ENCODE measurements at regions not wholly inside any gene's neighbourhood (a gene's known extent, or its start where the extent isn't known, plus 50 kb on each side); places are given as distances from the start of the nearest gene placed in this dataset.

DNA sequence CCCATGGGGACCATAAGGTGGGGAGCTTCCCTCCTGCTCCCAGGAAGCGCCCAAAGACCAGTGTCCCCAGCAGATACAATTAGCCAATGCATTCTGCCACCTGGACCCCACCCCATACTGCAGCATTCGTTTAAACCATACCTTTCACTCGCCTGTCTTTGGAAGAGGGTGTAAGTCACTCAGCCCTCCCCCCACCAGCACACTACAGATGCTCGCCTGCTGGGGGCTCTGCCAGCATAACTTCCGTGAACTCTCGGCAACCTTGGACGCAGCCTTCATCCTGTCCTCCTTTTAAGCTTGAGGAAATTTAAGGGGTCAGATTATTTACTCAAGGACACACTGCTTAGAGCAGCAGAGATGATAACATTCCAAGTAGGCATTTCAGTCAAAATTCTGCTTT lies 94.4 kb upstream of the NAA20 start:
- no peak for DNase-seq (ENCODE audit: low read depth, low spot score)
- in situ Hi-C loops (cut with HindIII; ENCODE audit: low sequenced_read_pairs): no loop called here
- H3K4me3 ChIP-seq (ENCODE audit: low read depth, low read length): no peak overlapping the region
- TF ChIP-seq, protein P1, sequence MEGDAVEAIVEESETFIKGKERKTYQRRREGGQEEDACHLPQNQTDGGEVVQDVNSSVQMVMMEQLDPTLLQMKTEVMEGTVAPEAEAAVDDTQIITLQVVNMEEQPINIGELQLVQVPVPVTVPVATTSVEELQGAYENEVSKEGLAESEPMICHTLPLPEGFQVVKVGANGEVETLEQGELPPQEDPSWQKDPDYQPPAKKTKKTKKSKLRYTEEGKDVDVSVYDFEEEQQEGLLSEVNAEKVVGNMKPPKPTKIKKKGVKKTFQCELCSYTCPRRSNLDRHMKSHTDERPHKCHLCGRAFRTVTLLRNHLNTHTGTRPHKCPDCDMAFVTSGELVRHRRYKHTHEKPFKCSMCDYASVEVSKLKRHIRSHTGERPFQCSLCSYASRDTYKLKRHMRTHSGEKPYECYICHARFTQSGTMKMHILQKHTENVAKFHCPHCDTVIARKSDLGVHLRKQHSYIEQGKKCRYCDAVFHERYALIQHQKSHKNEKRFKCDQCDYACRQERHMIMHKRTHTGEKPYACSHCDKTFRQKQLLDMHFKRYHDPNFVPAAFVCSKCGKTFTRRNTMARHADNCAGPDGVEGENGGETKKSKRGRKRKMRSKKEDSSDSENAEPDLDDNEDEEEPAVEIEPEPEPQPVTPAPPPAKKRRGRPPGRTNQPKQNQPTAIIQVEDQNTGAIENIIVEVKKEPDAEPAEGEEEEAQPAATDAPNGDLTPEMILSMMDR (IDR thresholded peaks at IDR 0.05; ENCODE audit: low read depth, low read length): no peak

DNA sequence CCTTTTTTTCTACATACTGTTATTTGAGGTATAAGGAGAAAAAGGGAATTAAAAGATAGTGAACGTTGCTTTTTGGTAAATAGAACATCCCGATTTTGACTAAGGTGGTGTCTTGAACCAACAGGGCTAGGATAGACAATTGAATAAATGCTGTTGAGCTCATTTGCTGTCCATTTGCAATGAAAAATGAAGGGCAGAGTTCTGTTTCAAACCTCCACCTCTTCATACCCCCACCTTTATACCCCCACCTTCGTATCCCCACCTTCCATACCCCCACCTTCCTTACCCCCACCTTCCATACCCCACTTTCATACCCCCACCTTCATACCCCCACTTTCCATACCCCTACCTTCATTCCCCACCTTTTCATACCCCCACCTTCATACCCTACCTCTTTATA lies 93.4 kb upstream of the NAA20 start:
- in situ Hi-C loops (cut with HindIII; ENCODE audit: low sequenced_read_pairs): no loop called here
- no peak for DNase-seq (ENCODE audit: low read depth, low spot score)
- no peak overlapping the region for H3K4me3 ChIP-seq (ENCODE audit: low read depth, low read length)
- TF ChIP-seq, protein P1 (IDR thresholded peaks at IDR 0.05; ENCODE audit: low read depth, low read length): no peak

DNA sequence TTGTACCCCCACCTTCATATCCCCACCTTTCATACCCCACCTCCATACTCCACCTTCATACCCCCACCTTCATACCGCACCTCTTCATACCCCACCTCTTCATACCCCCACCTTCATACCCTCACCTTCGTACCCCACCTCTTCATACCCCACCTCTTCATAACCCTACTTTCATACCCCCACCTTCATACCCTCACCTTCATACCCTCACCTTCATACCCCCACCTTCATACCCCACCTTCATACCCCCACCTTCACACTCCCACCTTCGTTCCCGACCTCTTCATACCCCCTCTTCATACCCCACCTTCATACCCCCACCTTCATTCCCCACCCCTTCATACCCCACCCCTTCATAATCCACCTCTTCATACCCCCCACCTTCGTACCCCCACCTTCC lies 92.9 kb upstream of the NAA20 start:
- no peak overlapping the region for H3K4me3 ChIP-seq (ENCODE audit: low read depth, low read length)
- DNase-seq (ENCODE audit: low read depth, low spot score): no peak
- TF ChIP-seq, protein P1 (IDR thresholded peaks at IDR 0.05; ENCODE audit: low read depth, low read length): no peak
- in situ Hi-C loops (cut with HindIII; ENCODE audit: low sequenced_read_pairs): no loop called here

DNA sequence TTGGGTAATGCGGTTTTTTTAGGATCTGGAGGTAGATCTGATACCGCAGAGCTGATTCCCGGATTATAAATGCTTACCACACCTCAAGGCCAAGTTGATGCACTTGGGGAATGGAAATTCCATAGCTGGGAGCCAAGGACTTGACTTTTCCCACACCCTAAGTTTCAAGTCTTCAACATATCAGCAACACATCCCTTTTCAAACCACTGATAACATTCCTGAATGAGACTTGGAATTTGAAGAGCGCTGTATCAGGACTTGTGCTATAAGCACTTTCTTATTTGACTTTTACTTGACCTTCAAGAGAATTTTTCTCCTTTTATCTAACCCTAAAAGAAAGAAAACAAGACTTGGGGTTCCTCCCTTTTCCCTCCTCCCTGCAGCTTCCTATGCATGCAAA lies 90.6 kb upstream of the NAA20 start:
- in situ Hi-C loops (cut with HindIII; ENCODE audit: low sequenced_read_pairs): no loop called here
- TF ChIP-seq, protein P1 (IDR thresholded peaks at IDR 0.05; ENCODE audit: low read depth, low read length): no peak
- no peak for DNase-seq (ENCODE audit: low read depth, low spot score)
- H3K4me3 ChIP-seq (ENCODE audit: low read depth, low read length): no peak overlapping the region

DNA sequence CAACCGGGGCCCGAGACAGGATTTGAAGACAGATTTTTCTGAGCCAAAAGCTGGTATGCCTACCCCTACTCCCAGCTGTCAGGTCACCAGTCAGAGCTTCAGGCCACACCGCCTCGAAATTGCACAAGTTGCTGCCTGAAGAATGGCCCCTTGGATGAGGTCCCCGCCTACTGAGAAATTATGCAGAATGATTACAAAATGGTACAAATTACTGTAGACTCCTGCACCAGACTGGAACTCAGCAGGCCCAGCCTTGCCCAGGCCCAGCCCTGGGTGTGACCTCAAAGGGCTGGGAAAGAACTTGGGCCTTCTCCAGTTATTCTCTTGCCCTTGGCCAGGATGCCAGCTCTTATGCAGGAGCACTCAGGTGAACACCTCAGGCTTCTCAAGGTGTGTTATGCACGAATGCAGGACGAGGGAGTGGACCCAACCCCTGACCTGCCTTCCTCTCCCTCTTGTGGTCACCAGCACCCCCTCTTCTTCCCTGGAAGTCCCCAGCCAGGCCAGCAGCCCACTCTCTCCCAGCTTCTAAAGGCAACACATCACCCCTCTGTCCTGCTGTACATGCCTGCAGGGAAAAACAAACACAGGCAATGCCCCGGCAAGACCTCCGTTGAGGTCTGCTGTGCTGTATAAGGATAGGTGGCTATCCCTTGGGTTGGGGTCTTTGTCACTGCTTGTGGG lies 88.7 kb upstream of the NAA20 start:
- no peak for DNase-seq (ENCODE audit: low read depth, low spot score)
- TF ChIP-seq, protein P1 (IDR thresholded peaks at IDR 0.05; ENCODE audit: low read depth, low read length): no peak
- H3K4me3 ChIP-seq (ENCODE audit: low read depth, low read length): no peak overlapping the region
- in situ Hi-C loops (cut with HindIII; ENCODE audit: low sequenced_read_pairs): no loop called here

DNA sequence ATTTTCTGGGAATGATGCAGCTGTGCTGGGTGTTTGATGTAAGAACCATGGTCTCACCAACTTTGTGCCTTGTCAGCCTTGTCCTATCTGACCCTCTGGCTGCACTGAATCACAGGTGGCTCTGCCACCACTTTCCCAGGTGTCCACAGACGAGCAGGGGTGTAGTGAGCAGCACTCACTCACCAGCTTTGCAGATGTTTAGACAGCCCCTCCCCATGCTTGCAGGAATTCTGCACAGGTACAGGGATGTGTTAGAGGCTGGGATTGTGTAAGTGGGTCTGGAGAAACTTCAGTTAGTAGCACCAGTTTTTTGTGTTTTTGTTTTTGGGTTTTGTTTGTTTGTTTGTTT lies 88.2 kb upstream of the NAA20 start:
- in situ Hi-C loops (cut with HindIII; ENCODE audit: low sequenced_read_pairs): no loop called here
- DNase-seq (ENCODE audit: low read depth, low spot score): no peak
- TF ChIP-seq, protein P1 (IDR thresholded peaks at IDR 0.05; ENCODE audit: low read depth, low read length): no peak
- no peak overlapping the region for H3K4me3 ChIP-seq (ENCODE audit: low read depth, low read length)
